RWPE1 (cell line): ENCODE measurements at regions not wholly inside any gene's neighbourhood (a gene's known extent, or its start where the extent isn't known, plus 50 kb on each side); places are given as distances from the start of the nearest gene placed in this dataset.
"Not testable (repeated sequence)": the region's sequence is repeated elsewhere in the genome, so short reads cannot be mapped to it uniquely, and the experiment has no call there.

Experiments used
- CTCF ChIA-PET: fragments of 350-600 bp; sonication (Branson Sonifier 250); formaldehyde crosslinking; extraction: SDS; loops from one replicate; lab custom pipeline; 2021; lab: Yijun Ruan, JAX
- POLR2A ChIA-PET: fragments of 400-600 bp; formaldehyde crosslinking; extraction: SDS; loops from one replicate; lab custom pipeline; 2020; ENCODE audit warnings: antibody characterized with exemption; ENCODE audit not compliant: low non-redundant PET; lab: Yijun Ruan, JAX
- DNase-seq: peaks from one replicate; pipeline ENCODE4 v3.0.0; 2012; ENCODE audit warnings: low spot score
- H3K27ac ChIP-seq: fragments of 450-650 bp; 2 replicates; pipeline ENCODE4 v1.5.1; 2017
- CTCF ChIP-seq: fragments of 450-650 bp; conservative IDR thresholded peaks from 2 replicates; pipeline ENCODE4 v1.5.1; 2017; ENCODE audit warnings: low read depth, mild to moderate bottlenecking

- no peak for DNase-seq
- ChIA-PET POLR2A (no interaction called here), CTCF (interaction anchor here (0.7 kb wide), 1 partner anchor 20 kb away, joined by 3 read pairs; no protein-coding TSS in a partner anchor)
- peak; percentile 46 for TF ChIP-seq CTCF
- no peak overlapping the region for H3K27ac ChIP-seq
These were observed 122.7 kb upstream of the PRSS1 start for GRCh38 chr7:142626420-142627035.

GRCh38 chr7:142625216-142625615 is 124.1 kb upstream of the PRSS1 start:
- DNase-seq, H3K27ac ChIP-seq, POLR2A ChIA-PET: not testable (repeated sequence)
- CTCF ChIA-PET, result interaction anchor here (0.6 kb wide), 1 partner anchor 185 kb away, joined by 4 read pairs; no protein-coding TSS in a partner anchor

GRCh38 chr7:142620402-142620801 is 128.9 kb upstream of the PRSS1 start:
- CTCF ChIA-PET, result interaction anchor here (1.1 kb wide), 1 partner anchor 33 kb away, joined by 3 read pairs; no protein-coding TSS in a partner anchor

GRCh38 chr7:142618655-142619351 is 130.5 kb upstream of the PRSS1 start:
- POLR2A ChIA-PET, result no interaction called here
- CTCF ChIA-PET, result no interaction called here
- no peak for TF ChIP-seq CTCF
- no peak for DNase-seq
- H3K27ac ChIP-seq, result no peak overlapping the region

More at GRCh38 chr7:142620402-142620801, 128.9 kb upstream of the PRSS1 start:
- TF ChIP-seq CTCF, result no peak
- no peak overlapping the region for H3K27ac ChIP-seq
- POLR2A ChIA-PET, result no interaction called here
- DNase-seq, result no peak

- ChIA-PET CTCF (no interaction called here), POLR2A (no interaction called here)
- DNase-seq, result no peak
- TF ChIP-seq CTCF, result no peak
- no peak overlapping the region for H3K27ac ChIP-seq
These were observed 132.4 kb upstream of the PRSS1 start for GRCh38 chr7:142616842-142617241.

GRCh38 chr7:142616121-142616643 is 133.1 kb upstream of the PRSS1 start:
- ChIA-PET CTCF (interaction anchor here (0.7 kb wide), 1 partner anchor 16 kb away, joined by 5 read pairs; no protein-coding TSS in a partner anchor), POLR2A (no interaction called here)
- DNase-seq, result no peak
- no peak for TF ChIP-seq CTCF
- H3K27ac ChIP-seq, result no peak overlapping the region

GRCh38 chr7:142615508-142615907 is 133.8 kb upstream of the PRSS1 start:
- TF ChIP-seq CTCF, result no peak
- ChIA-PET CTCF (interaction anchor here (0.7 kb wide), 1 partner anchor 17 kb away, joined by 5 read pairs; no protein-coding TSS in a partner anchor), POLR2A (no interaction called here)
- DNase-seq, result no peak
- H3K27ac ChIP-seq, result no peak overlapping the region
